Keratinocyte (primary cell): ENCODE measurements at regions not wholly inside any gene's neighbourhood (a gene's known extent, or its start where the extent isn't known, plus 50 kb on each side); places are given as distances from the start of the nearest gene placed in this dataset.

Experiments used
- EZH2 ChIP-seq: IDR thresholded peaks from one replicate; pipeline ENCODE4 v1.6.1; 2012; ENCODE audit warnings: inconsistent platforms, mild to moderate bottlenecking, low read length, moderate library complexity
- TF ChIP-seq, protein P1 (sequence below), 3 experiments: IDR thresholded peaks in 1 of 3; conservative IDR thresholded peaks in 1 of 3; optimal IDR thresholded peaks in 1 of 3; 2 replicates in 2 of 3; 3 replicates in 1 of 3; pipeline versions ENCODE3 to v1.5.1; 2011; ENCODE audit warnings: low read length in 3 of 3, mild to moderate bottlenecking in 3 of 3, moderate library complexity in 2 of 3, control low read depth in 1 of 3, inconsistent platforms in 1 of 3; ENCODE audit not compliant: insufficient read depth in 2 of 3; ENCODE audit errors: extremely low read depth in 1 of 3

GRCh38 chr9:14418301-14418940 lies 104.5 kb upstream of the NFIB start:
- TF ChIP-seq EZH2 = no peak
- TF ChIP-seq, protein P1, sequence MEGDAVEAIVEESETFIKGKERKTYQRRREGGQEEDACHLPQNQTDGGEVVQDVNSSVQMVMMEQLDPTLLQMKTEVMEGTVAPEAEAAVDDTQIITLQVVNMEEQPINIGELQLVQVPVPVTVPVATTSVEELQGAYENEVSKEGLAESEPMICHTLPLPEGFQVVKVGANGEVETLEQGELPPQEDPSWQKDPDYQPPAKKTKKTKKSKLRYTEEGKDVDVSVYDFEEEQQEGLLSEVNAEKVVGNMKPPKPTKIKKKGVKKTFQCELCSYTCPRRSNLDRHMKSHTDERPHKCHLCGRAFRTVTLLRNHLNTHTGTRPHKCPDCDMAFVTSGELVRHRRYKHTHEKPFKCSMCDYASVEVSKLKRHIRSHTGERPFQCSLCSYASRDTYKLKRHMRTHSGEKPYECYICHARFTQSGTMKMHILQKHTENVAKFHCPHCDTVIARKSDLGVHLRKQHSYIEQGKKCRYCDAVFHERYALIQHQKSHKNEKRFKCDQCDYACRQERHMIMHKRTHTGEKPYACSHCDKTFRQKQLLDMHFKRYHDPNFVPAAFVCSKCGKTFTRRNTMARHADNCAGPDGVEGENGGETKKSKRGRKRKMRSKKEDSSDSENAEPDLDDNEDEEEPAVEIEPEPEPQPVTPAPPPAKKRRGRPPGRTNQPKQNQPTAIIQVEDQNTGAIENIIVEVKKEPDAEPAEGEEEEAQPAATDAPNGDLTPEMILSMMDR (optimal IDR thresholded peaks at IDR 0.05 in 1 of 3, IDR thresholded peaks at IDR 0.05 in 1 of 3, conservative IDR thresholded peaks at IDR 0.05 in 1 of 3; ENCODE audit: extremely low read depth in 1 of 3, insufficient read depth in 2 of 3, low read length in 3 of 3) = no peak
